M059J (cell line): ENCODE measurements at regions not wholly inside any gene's neighbourhood (a gene's known extent, or its start where the extent isn't known, plus 50 kb on each side); places are given as distances from the start of the nearest gene placed in this dataset.
"Not testable (repeated sequence)": the region's sequence is repeated elsewhere in the genome, so short reads cannot be mapped to it uniquely, and the experiment has no call there.

Experiments
- DNase-seq: peaks from one replicate; pipeline ENCODE4 v3.0.0-alpha.2; 2012; ENCODE audit warnings: low read depth

- no peak for DNase-seq
These were observed 125.0 kb downstream of the URI1 start for GRCh38 chr19:30066781-30067759.

- DNase-seq: not testable (repeated sequence)
These were observed 126.0 kb downstream of the URI1 start for GRCh38 chr19:30067956-30068506.

- no peak for DNase-seq
These were observed 126.7 kb downstream of the URI1 start for GRCh38 chr19:30068528-30069395.

- no peak for DNase-seq
These were observed 127.6 kb downstream of the URI1 start for GRCh38 chr19:30069535-30070197.

GRCh38 chr19:30070198-30070967 is 128.3 kb downstream of the URI1 start:
- DNase-seq: no peak

GRCh38 chr19:30070968-30071632 is 129.1 kb downstream of the URI1 start:
- DNase-seq: no peak

- DNase-seq: no peak
These were observed 129.8 kb downstream of the URI1 start for GRCh38 chr19:30071871-30072270.

GRCh38 chr19:30073152-30074000 is 131.3 kb downstream of the URI1 start:
- DNase-seq: no peak

GRCh38 chr19:30074096-30074495 is 132.1 kb downstream of the URI1 start:
- no peak for DNase-seq

- DNase-seq: peak; percentile 7
These were observed 133.0 kb downstream of the URI1 start for GRCh38 chr19:30074741-30075715.

- no peak for DNase-seq
These were observed 134.1 kb downstream of the URI1 start for GRCh38 chr19:30076101-30076551.

GRCh38 chr19:30076751-30077670 is 135.0 kb downstream of the URI1 start:
- no peak for DNase-seq

- DNase-seq: no peak
These were observed 135.9 kb downstream of the URI1 start for GRCh38 chr19:30077851-30078355.

- no peak for DNase-seq
These were observed 136.4 kb downstream of the URI1 start for GRCh38 chr19:30078381-30078910.

- no peak for DNase-seq
These were observed 137.2 kb downstream of the URI1 start for GRCh38 chr19:30079200-30079599.

GRCh38 chr19:30082168-30082567 is 140.1 kb downstream of the URI1 start:
- DNase-seq: no peak
